Astrocyte of the spinal cord (primary cell): ENCODE measurements at regions not wholly inside any gene's neighbourhood (a gene's known extent, or its start where the extent isn't known, plus 50 kb on each side); places are given as distances from the start of the nearest gene placed in this dataset.

Experiments used
- DNase-seq: peaks from one replicate; pipeline ENCODE4 v3.0.0; 2011; ENCODE audit warnings: low read depth, low spot score
- H3K4me3 ChIP-seq: 2 replicates; pipeline ENCODE4 v1.5.1; 2011; ENCODE audit warnings: low read depth, mild to moderate bottlenecking, low read length, moderate library complexity
- CTCF ChIP-seq: IDR thresholded peaks from 2 replicates; pipeline ENCODE4 v1.5.1; 2012; ENCODE audit warnings: low read depth, mild to moderate bottlenecking, low read length, inconsistent platforms
- in situ Hi-C: cut with HindIII; loops from 2 replicates; pipeline ENCODE4 v1.10.0; 2017; ENCODE audit warnings: low sequenced_read_pairs

GRCh38 chr3:66602691-66603090 lies 101.9 kb upstream of the LRIG1 start:
- no peak for TF ChIP-seq CTCF
- in situ Hi-C loops = no loop called here

GRCh38 chr3:66603151-66603611 lies 102.4 kb upstream of the LRIG1 start:
- DNase-seq = peak; percentile 50

More at GRCh38 chr3:66602691-66603090, 101.9 kb upstream of the LRIG1 start:
- H3K4me3 ChIP-seq = no peak overlapping the region
- DNase-seq = no peak

GRCh38 chr3:66604481-66604880 lies 103.7 kb upstream of the LRIG1 start:
- no peak for DNase-seq
- no peak for TF ChIP-seq CTCF
- H3K4me3 ChIP-seq = no peak overlapping the region
- in situ Hi-C loops = no loop called here

More at GRCh38 chr3:66603151-66603611, 102.4 kb upstream of the LRIG1 start:
- H3K4me3 ChIP-seq = no peak overlapping the region
- TF ChIP-seq CTCF = no peak
- in situ Hi-C loops = no loop called here

GRCh38 chr3:66606126-66606525 lies 105.3 kb upstream of the LRIG1 start:
- DNase-seq = no peak
- no peak for TF ChIP-seq CTCF
- in situ Hi-C loops = no loop called here
- no peak overlapping the region for H3K4me3 ChIP-seq

- in situ Hi-C loops = no loop called here
- no peak for TF ChIP-seq CTCF
- no peak overlapping the region for H3K4me3 ChIP-seq
- no peak for DNase-seq
These were observed 106.0 kb upstream of the LRIG1 start for GRCh38 chr3:66606868-66607267.

- TF ChIP-seq CTCF = no peak
- no peak overlapping the region for H3K4me3 ChIP-seq
- peak; percentile 95 for DNase-seq
- in situ Hi-C loops = no loop called here
These were observed 109.1 kb upstream of the LRIG1 start for GRCh38 chr3:66609660-66610561.
